ENCODE measurements at regions not wholly inside any gene's neighbourhood (a gene's known extent, or its start where the extent isn't known, plus 50 kb on each side); places are given as distances from the start of the nearest gene placed in this dataset.

DNA sequence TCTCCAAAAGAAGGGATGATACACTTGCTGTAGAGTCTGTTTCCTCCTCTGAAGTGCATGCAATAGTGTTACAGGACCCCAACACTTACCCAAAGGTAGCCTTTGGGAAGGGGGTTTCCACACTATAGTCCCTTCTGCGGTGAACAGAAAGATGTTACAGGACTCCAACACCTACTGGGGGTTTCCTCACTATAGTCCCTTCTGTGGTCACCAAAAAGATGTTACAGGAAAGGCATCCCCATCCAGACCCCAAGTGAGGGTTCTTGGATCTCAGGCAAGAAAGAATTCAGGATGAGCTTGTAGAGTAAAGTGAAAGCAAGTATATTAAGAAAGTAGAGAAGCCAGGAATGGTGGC, 69.2 kb upstream of the PIK3CG start:
- no peak for TF ChIP-seq EP300 (IDR thresholded peaks at IDR 0.05)
- TF ChIP-seq, protein P1, sequence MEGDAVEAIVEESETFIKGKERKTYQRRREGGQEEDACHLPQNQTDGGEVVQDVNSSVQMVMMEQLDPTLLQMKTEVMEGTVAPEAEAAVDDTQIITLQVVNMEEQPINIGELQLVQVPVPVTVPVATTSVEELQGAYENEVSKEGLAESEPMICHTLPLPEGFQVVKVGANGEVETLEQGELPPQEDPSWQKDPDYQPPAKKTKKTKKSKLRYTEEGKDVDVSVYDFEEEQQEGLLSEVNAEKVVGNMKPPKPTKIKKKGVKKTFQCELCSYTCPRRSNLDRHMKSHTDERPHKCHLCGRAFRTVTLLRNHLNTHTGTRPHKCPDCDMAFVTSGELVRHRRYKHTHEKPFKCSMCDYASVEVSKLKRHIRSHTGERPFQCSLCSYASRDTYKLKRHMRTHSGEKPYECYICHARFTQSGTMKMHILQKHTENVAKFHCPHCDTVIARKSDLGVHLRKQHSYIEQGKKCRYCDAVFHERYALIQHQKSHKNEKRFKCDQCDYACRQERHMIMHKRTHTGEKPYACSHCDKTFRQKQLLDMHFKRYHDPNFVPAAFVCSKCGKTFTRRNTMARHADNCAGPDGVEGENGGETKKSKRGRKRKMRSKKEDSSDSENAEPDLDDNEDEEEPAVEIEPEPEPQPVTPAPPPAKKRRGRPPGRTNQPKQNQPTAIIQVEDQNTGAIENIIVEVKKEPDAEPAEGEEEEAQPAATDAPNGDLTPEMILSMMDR (IDR thresholded peaks at IDR 0.05) = no peak

Data from gastroesophageal sphincter (tissue), 3 donors.